H1 (cell line): ENCODE measurements at regions not wholly inside any gene's neighbourhood (a gene's known extent, or its start where the extent isn't known, plus 50 kb on each side); places are given as distances from the start of the nearest gene placed in this dataset.

Experiments
- BACH1 ChIP-seq: IDR thresholded peaks from 2 replicates; pipeline ENCODE4 v1.6.1; 2012; ENCODE audit warnings: low read length, improper control_type of control experiment
- BRCA1 ChIP-seq: IDR thresholded peaks from 2 replicates; pipeline ENCODE4 v1.6.1; 2012; ENCODE audit warnings: low read depth, low read length, improper control_type of control experiment
- CHD7 ChIP-seq: fragments of 300-600 bp; sonication (generic); IDR thresholded peaks from 2 replicates; pipeline ENCODE4 v1.7.1; 2012; ENCODE audit warnings: low read length, moderate library complexity, mild to moderate bottlenecking, inconsistent platforms; ENCODE audit not compliant: insufficient replicate concordance
- SP4 ChIP-seq: IDR thresholded peaks from 2 replicates; pipeline ENCODE4 v1.6.1; 2012; ENCODE audit warnings: low read length, inconsistent platforms
- ZNF274 ChIP-seq: IDR thresholded peaks from 2 replicates; pipeline ENCODE4 v1.7.0; 2012; ENCODE audit warnings: low read length, borderline replicate concordance; ENCODE audit errors: extremely low read depth
- TF ChIP-seq, protein P1 (sequence below): IDR thresholded peaks from 2 replicates; pipeline ENCODE4 v1.6.1; 2012; ENCODE audit warnings: inconsistent platforms

DNA sequence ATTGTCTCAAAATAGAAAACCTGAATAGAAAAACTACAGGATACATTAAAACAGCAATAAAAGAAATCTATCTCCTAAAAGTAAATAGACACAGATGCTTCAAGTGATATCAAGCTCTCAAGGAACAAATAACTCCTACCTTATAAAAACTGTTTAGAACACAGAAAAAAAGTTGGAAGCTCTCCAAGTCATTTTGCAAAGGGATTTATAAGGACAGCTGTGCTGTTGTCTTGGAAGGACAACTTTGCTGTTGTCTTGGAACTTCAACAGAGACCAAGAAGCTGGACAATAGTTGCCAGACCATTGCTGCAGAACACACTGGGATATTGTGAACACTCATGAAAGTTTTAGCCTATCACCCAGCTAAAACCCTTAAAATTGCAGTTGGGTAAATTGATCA lies 780.7 kb downstream of the FLRT2 start (continued):
- TF ChIP-seq CHD7, result no peak
- TF ChIP-seq BRCA1, result no peak
- TF ChIP-seq BACH1, result no peak
- TF ChIP-seq ZNF274, result no peak
- TF ChIP-seq SP4, result no peak
- TF ChIP-seq, protein P1, sequence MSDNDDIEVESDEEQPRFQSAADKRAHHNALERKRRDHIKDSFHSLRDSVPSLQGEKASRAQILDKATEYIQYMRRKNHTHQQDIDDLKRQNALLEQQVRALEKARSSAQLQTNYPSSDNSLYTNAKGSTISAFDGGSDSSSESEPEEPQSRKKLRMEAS, result no peak
